Caco-2 (cell line): ENCODE measurements at regions not wholly inside any gene's neighbourhood (a gene's known extent, or its start where the extent isn't known, plus 50 kb on each side); places are given as distances from the start of the nearest gene placed in this dataset.
A peak's percentile ranks its signal among the peaks of the same experiment; 100 is the strongest.

Experiments
- BruUV-seq: library from RNA; stranded (reverse); fragments of 400-500 nt; replicated peaks from 2 replicates; lab custom pipeline; 2021; lab: Mats Ljungman, UMichigan
- CTCF ChIA-PET: fragments of 300-600 bp; sonication (Branson Sonifier 250); formaldehyde crosslinking; loops from one replicate; lab custom pipeline; 2022; ENCODE audit warnings: antibody characterized with exemption; lab: Charles Lee
- POLR2A ChIA-PET: fragments of 300-600 bp; sonication (Branson Sonifier 250); formaldehyde crosslinking; loops from one replicate; lab custom pipeline; 2022; ENCODE audit warnings: antibody characterized with exemption; lab: Charles Lee
- DNase-seq, 2 experiments: peaks; one replicate each; pipeline versions ENCODE4 v3.0.0 to v3.0.0-alpha.2; 2020 to 2022
- H3K27me3 ChIP-seq: replicated peaks from 2 replicates; pipeline ENCODE4 v1.6.0; 2011; ENCODE audit warnings: low read length; ENCODE audit not compliant: control insufficient read depth, insufficient read depth
- H3K36me3 ChIP-seq: 2 replicates; pipeline ENCODE4 v1.5.1; 2011; ENCODE audit warnings: low read length; ENCODE audit not compliant: control insufficient read depth, insufficient read depth
- H3K4me1 ChIP-seq: fragments of 250-450 bp; sonication (Bioruptor Pico); 2 replicates; pipeline ENCODE4 v1.5.1; 2020; ENCODE audit warnings: mild to moderate bottlenecking
- H3K4me3 ChIP-seq: 2 replicates; pipeline ENCODE4 v1.5.1; 2011; ENCODE audit warnings: low read depth, mild to moderate bottlenecking, control low read depth, low read length
- H3K9me3 ChIP-seq: fragments of 250-450 bp; sonication (Bioruptor Pico); 2 replicates; pipeline ENCODE4 v1.5.1; 2020; ENCODE audit warnings: mild to moderate bottlenecking, moderate library complexity
- H3K27ac Mint-ChIP-seq: one replicate; pipeline ENCODE4 v1.8.0; 2022; ENCODE audit warnings: mixed read lengths; ENCODE audit not compliant: unreplicated experiment
- H3K27me3 Mint-ChIP-seq: one replicate; pipeline ENCODE4 v1.8.0; 2022; ENCODE audit warnings: mixed read lengths; ENCODE audit not compliant: insufficient read depth, unreplicated experiment
- H3K36me3 Mint-ChIP-seq: one replicate; pipeline ENCODE4 v1.8.0; 2022; ENCODE audit warnings: mild to moderate bottlenecking, mixed read lengths; ENCODE audit not compliant: insufficient read depth, unreplicated experiment
- H3K4me1 Mint-ChIP-seq: one replicate; pipeline ENCODE4 v1.8.0; 2022; ENCODE audit warnings: low read depth, mixed read lengths; ENCODE audit not compliant: unreplicated experiment
- H3K4me3 Mint-ChIP-seq: one replicate; pipeline ENCODE4 v1.8.0; 2022; ENCODE audit warnings: mild to moderate bottlenecking, moderate library complexity, mixed read lengths; ENCODE audit not compliant: unreplicated experiment
- H3K9me3 Mint-ChIP-seq: one replicate; pipeline ENCODE4 v1.8.0; 2022; ENCODE audit warnings: mixed read lengths; ENCODE audit not compliant: unreplicated experiment
- intact Hi-C: fragments of 100-400 bp; cut with micrococcal nuclease; formaldehyde crosslinking; loops from one replicate; pipeline ENCODE4 v1.10.0; 2022; ENCODE audit not compliant: unreplicated experiment
- TF ChIP-seq, protein P1 (sequence below), 2 experiments: fragments of 200-600 bp in 1 of 2; IDR thresholded peaks; 1 replicate in 1 of 2; 2 replicates in 1 of 2; pipeline versions ENCODE4 v1.5.1 to v1.8.0; 2011 to 2022; ENCODE audit warnings: antibody characterized with exemption in 1 of 2, control low read depth in 1 of 2, inconsistent platforms in 1 of 2, low read depth in 1 of 2, low read length in 1 of 2, mild to moderate bottlenecking in 1 of 2, moderate library complexity in 1 of 2; ENCODE audit not compliant: insufficient read depth in 1 of 2, severe bottlenecking in 1 of 2, unreplicated experiment in 1 of 2

DNA sequence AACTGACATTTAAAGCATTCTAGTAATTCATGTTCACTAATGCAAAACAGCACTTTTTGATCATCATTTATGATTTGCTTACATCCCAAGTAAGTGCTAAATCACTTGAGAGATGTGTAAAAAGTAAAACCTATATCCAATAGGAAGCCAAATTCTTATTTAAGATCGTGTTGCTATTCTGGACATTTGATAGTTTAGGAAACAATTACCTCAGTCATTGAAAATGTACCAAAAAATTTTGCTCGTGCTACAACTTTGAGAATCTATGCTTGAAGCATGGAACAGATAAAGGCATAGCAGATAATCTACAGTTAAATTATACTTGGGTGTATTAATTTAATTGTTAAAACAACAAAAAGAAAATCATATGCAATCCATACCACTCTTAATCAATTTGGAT is 571.6 kb upstream of the NR2F2 start:
- Mint-ChIP-seq H3K27ac (no peak overlapping the region), H3K27me3 (no peaks in the 10 kb centered on the region), H3K4me1 (peaks cover 12% of the 10 kb centered on the region), H3K9me3 (no peaks in the 10 kb centered on the region), H3K4me3 (no peak overlapping the region), H3K36me3 (no peaks in the 10 kb centered on the region)
- intact Hi-C loops: no loop called here
- no TSS peak for BruUV-seq
- no peaks in the 10 kb centered on the region for H3K4me1 ChIP-seq
- TF ChIP-seq, protein P1, sequence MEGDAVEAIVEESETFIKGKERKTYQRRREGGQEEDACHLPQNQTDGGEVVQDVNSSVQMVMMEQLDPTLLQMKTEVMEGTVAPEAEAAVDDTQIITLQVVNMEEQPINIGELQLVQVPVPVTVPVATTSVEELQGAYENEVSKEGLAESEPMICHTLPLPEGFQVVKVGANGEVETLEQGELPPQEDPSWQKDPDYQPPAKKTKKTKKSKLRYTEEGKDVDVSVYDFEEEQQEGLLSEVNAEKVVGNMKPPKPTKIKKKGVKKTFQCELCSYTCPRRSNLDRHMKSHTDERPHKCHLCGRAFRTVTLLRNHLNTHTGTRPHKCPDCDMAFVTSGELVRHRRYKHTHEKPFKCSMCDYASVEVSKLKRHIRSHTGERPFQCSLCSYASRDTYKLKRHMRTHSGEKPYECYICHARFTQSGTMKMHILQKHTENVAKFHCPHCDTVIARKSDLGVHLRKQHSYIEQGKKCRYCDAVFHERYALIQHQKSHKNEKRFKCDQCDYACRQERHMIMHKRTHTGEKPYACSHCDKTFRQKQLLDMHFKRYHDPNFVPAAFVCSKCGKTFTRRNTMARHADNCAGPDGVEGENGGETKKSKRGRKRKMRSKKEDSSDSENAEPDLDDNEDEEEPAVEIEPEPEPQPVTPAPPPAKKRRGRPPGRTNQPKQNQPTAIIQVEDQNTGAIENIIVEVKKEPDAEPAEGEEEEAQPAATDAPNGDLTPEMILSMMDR (IDR thresholded peaks at IDR 0.05; ENCODE audit: insufficient read depth in 1 of 2, low read depth in 1 of 2, low read length in 1 of 2, severe bottlenecking in 1 of 2, unreplicated experiment in 1 of 2): no peak
- POLR2A ChIA-PET: no interaction called here
- no peak overlapping the region for H3K4me3 ChIP-seq
- no peaks in the 10 kb centered on the region for H3K36me3 ChIP-seq
- H3K9me3 ChIP-seq: no peaks in the 10 kb centered on the region
- DNase-seq: no peak
- H3K27me3 ChIP-seq: no peaks in the 10 kb centered on the region
- CTCF ChIA-PET: no interaction called here

DNA sequence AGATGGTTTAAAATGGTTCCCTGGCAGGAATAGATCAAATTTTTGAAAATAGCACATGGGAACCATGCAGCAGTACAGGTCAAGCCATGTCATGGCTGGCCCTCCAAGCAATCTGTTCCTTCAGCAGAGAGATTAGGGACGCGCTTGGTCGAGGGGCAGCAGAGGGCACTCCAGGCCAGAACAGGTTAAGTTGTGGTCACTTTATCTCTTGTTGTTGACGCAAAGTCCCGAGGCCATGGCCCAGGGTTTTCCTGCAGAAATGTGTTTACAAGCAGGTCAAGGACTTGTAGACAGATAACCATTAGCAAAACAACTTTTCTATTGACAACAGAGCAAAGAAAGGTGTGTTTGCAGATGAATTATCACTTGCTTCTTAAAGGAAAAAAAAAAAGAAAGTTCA is 570.0 kb upstream of the NR2F2 start:
- H3K4me1 ChIP-seq: no peaks in the 10 kb centered on the region
- no peaks in the 10 kb centered on the region for H3K9me3 ChIP-seq
- Mint-ChIP-seq H3K4me1 (peaks cover 12% of the 10 kb centered on the region), H3K27me3 (no peaks in the 10 kb centered on the region), H3K4me3 (no peak overlapping the region), H3K36me3 (no peaks in the 10 kb centered on the region), H3K27ac (no peak overlapping the region), H3K9me3 (no peaks in the 10 kb centered on the region)
- no peak overlapping the region for H3K4me3 ChIP-seq
- TF ChIP-seq, protein P1 (IDR thresholded peaks at IDR 0.05; ENCODE audit: insufficient read depth in 1 of 2, low read depth in 1 of 2, low read length in 1 of 2, severe bottlenecking in 1 of 2, unreplicated experiment in 1 of 2): peak; percentile 46 to 50
- ChIA-PET POLR2A (no interaction called here), CTCF (no interaction called here)
- no peaks in the 10 kb centered on the region for H3K27me3 ChIP-seq
- no TSS peak for BruUV-seq
- peak; percentile 51 to 66 for DNase-seq
- intact Hi-C loops: loop anchor here (1.0 to 5.0 kb wide), 3 partner anchors 67 to 827 kb away; no protein-coding TSS in a partner anchor
- no peaks in the 10 kb centered on the region for H3K36me3 ChIP-seq

DNA sequence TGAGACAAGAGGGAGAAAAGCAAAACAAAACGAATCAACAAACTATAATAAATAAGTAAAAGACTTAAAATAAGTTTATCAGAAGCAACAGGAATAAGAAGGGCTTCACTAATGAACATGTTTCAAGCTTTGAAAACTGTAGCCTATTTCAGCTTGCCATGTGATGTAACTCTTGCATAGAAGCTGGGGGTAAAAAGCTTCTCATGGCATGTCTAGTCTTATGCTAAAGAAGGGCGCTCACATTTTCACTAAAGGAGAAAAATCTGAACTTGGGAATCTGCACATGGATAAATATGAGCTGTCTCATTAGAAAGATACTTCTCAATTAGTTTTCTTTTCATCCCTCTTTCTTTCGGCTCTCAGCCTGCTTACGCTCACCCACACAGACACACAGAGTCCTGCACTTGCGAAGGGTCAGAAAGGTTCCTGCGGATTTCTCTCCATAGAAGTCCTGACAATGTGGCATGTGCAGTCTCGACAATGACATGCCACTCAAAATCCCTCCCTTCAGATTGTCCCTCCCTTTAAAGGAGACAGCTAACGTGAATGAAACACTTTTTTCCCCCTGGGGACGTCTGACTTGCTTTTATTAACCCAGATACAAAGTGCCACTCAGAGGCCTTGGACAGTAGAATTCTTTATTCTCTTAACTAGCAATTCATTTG is 568.9 kb upstream of the NR2F2 start:
- Mint-ChIP-seq H3K27ac (no peak overlapping the region), H3K27me3 (no peaks in the 10 kb centered on the region), H3K36me3 (no peaks in the 10 kb centered on the region), H3K4me1 (peaks cover 12% of the 10 kb centered on the region), H3K9me3 (no peaks in the 10 kb centered on the region), H3K4me3 (no peak overlapping the region)
- Histone ChIP-seq H3K36me3 (no peaks in the 10 kb centered on the region), H3K9me3 (no peaks in the 10 kb centered on the region), H3K27me3 (no peaks in the 10 kb centered on the region), H3K4me1 (no peaks in the 10 kb centered on the region), H3K4me3 (no peak overlapping the region)
- DNase-seq: no peak
- intact Hi-C loops: loop anchor here (5.0 kb wide), 2 partner anchors 566 to 826 kb away; no protein-coding TSS in a partner anchor
- POLR2A ChIA-PET: no interaction called here
- no TSS peak for BruUV-seq
- CTCF ChIA-PET: no interaction called here
- TF ChIP-seq, protein P1 (IDR thresholded peaks at IDR 0.05; ENCODE audit: insufficient read depth in 1 of 2, low read depth in 1 of 2, low read length in 1 of 2, severe bottlenecking in 1 of 2, unreplicated experiment in 1 of 2): no peak
